Activated CD4-positive, alpha-beta T cell treated with anti-CD3 and anti-CD28 coated beads, Interleukin-2, amount 50 U/mL, for 24 hours (primary cell): ENCODE measurements at regions not wholly inside any gene's neighbourhood (a gene's known extent, or its start where the extent isn't known, plus 50 kb on each side); places are given as distances from the start of the nearest gene placed in this dataset.

Experiments used
- DNase-seq, 2 donors: peaks; one replicate each; pipeline ENCODE4 v3.0.0-alpha.2; 2020; ENCODE audit warnings: low read depth in 1 of 2, low spot score in 1 of 2

GRCh38 chr1:186620566-186621350 lies 59.5 kb downstream of the PTGS2 start:
- no peak for DNase-seq

GRCh38 chr1:186618401-186619170 lies 61.6 kb downstream of the PTGS2 start:
- peak in 1 of 2 donors; percentile 36 for DNase-seq

GRCh38 chr1:186617926-186618325 lies 62.3 kb downstream of the PTGS2 start:
- DNase-seq, result no peak

- DNase-seq, result no peak
Observed at GRCh38 chr1:186616511-186616910, 63.7 kb downstream of the PTGS2 start.

GRCh38 chr1:186615332-186615731 lies 64.9 kb downstream of the PTGS2 start:
- no peak for DNase-seq

GRCh38 chr1:186611156-186611555 lies 69.1 kb downstream of the PTGS2 start:
- DNase-seq, result no peak

- DNase-seq, result no peak
Observed at GRCh38 chr1:186609183-186609582, 71.0 kb downstream of the PTGS2 start.

- DNase-seq, result peak in 1 of 2 donors; percentile 4
Observed at GRCh38 chr1:186605762-186606350, 74.4 kb downstream of the PTGS2 start.

GRCh38 chr1:186595969-186596368 lies 84.3 kb downstream of the PTGS2 start:
- DNase-seq, result no peak

GRCh38 chr1:186578325-186579016 lies 101.8 kb downstream of the PTGS2 start:
- DNase-seq, result no peak

GRCh38 chr1:186577633-186578032 lies 102.6 kb downstream of the PTGS2 start:
- DNase-seq, result no peak

GRCh38 chr1:186577216-186577615 lies 103.0 kb downstream of the PTGS2 start:
- no peak for DNase-seq

- no peak for DNase-seq
Observed at GRCh38 chr1:186575348-186575747, 104.9 kb downstream of the PTGS2 start.

- DNase-seq, result no peak
Observed at GRCh38 chr1:186574926-186575325, 105.3 kb downstream of the PTGS2 start.

GRCh38 chr1:186572509-186572908 lies 107.7 kb downstream of the PTGS2 start:
- no peak for DNase-seq

- no peak for DNase-seq
Observed at GRCh38 chr1:186571771-186572170, 108.5 kb downstream of the PTGS2 start.

- no peak for DNase-seq
Observed at GRCh38 chr1:186569856-186570255, 108.9 kb upstream of the PDC start.

GRCh38 chr1:186568221-186568620 lies 107.3 kb upstream of the PDC start:
- DNase-seq, result no peak

- DNase-seq, result no peak
Observed at GRCh38 chr1:186566140-186566855, 105.4 kb upstream of the PDC start.

- no peak for DNase-seq
Observed at GRCh38 chr1:186564582-186564981, 103.7 kb upstream of the PDC start.

- DNase-seq, result no peak
Observed at GRCh38 chr1:186559601-186560116, 98.7 kb upstream of the PDC start.
